Sigmoid colon (tissue), 6 donors: ENCODE measurements at regions not wholly inside any gene's neighbourhood (a gene's known extent, or its start where the extent isn't known, plus 50 kb on each side); places are given as distances from the start of the nearest gene placed in this dataset.

Source experiments
- DNase-seq: peaks from one replicate; pipeline ENCODE4 v3.0.0-alpha.2; 2019
- H3K27ac ChIP-seq, 4 donors: fragments of 200-600 bp; sonication (generic); one replicate each; pipeline ENCODE4 v1.5.1; 2016 to 2019; ENCODE audit warnings: mild to moderate bottlenecking in 1 of 4
- H3K27me3 ChIP-seq, 3 donors: fragments of 200-600 bp; sonication (generic); one replicate each; pipeline ENCODE4 v1.5.1; 2019; ENCODE audit warnings: mild to moderate bottlenecking in 1 of 3
- H3K36me3 ChIP-seq, 4 donors: fragments of 200-600 bp; sonication (generic); one replicate each; pipeline ENCODE4 v1.5.1; 2016 to 2019
- H3K4me1 ChIP-seq, 4 donors: fragments of 200-600 bp; sonication (generic); one replicate each; pipeline ENCODE4 v1.5.1; 2017 to 2019
- H3K4me3 ChIP-seq, 4 donors: fragments of 200-600 bp; sonication (generic); one replicate each; pipeline ENCODE4 v1.5.1; 2017 to 2019; ENCODE audit warnings: mild to moderate bottlenecking in 2 of 4, moderate library complexity in 1 of 4
- H3K9me3 ChIP-seq, 4 donors: fragments of 200-600 bp in 3 of 4; sonication (generic) in 3 of 4; one replicate each; pipeline versions ENCODE4 v1.5.1 to v1.6.1; 2013 to 2019
- EP300 ChIP-seq, 4 donors: sonication (generic); formaldehyde crosslinking; IDR thresholded peaks; one replicate each; pipeline ENCODE4 v1.6.1; 2017; ENCODE audit warnings: antibody characterized with exemption in 4 of 4
- POLR2A ChIP-seq, 2 donors: fragments of 450-650 bp; IDR thresholded peaks; one replicate each; pipeline ENCODE4 v1.6.1; 2016; ENCODE audit warnings: antibody characterized with exemption in 2 of 2, mild to moderate bottlenecking in 2 of 2, moderate library complexity in 2 of 2
- POLR2AphosphoS5 ChIP-seq, 4 donors: sonication (generic); formaldehyde crosslinking; IDR thresholded peaks; one replicate each; pipeline ENCODE4 v1.6.1; 2017; ENCODE audit warnings: antibody characterized with exemption in 4 of 4
- WGBS, 2 donors: extraction: QIAGEN DNeasy Blood & Tissue Kit; methylation state at CpG; one replicate each; pipeline ENCODE4 v1.1.7; 2013; 5-methylcytosine and 5-hydroxymethylcytosine counted together
- intact Hi-C: fragments of 100-400 bp; cut with DNase I; formaldehyde crosslinking; loops from one replicate; pipeline ENCODE4 v1.15.1; 2023
- TF ChIP-seq, protein P1 (sequence below), 4 experiments: fragments of 450-650 bp in 3 of 4; fragments of 200-600 bp in 1 of 4; IDR thresholded peaks; one replicate each; pipeline ENCODE4 v1.5.1; 2016 to 2019; ENCODE audit warnings: antibody characterized with exemption in 4 of 4, mild to moderate bottlenecking in 3 of 4, moderate library complexity in 2 of 4
- donor health status: healthy with polysubstance abuse.
- donor health status: healthy.

DNA sequence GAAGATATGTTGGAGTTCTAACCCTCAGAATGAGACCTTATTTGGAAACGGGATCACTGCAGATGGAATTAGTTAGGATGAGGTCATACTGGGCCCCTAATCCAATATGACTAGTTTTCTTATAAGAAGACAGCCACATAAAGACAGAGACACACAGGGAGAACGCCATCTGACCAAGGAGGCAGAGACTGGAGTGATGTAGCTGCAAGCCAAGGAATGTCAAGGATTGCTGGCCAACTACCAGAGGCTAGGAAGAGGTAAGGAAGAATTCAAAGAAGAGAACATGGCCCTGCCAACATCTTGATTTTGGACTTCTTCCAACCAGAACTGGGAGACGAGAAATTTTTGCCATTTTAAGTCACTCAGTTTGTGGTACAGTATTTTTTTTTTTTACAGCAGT is 152.8 kb upstream of the DIPK2B start:
- Histone ChIP-seq H3K4me1 (peaks cover 0 to 6% (median 3%) of the 10 kb centered on the region in 4 donors), H3K27me3 (no peaks in the 10 kb centered on the region), H3K4me3 (no peak overlapping the region), H3K9me3 (no peaks in the 10 kb centered on the region), H3K27ac (no peak overlapping the region), H3K36me3 (no peaks in the 10 kb centered on the region)
- WGBS, 2 donors = 85 to 86% methylated on average over 3 of the region's 3 CpGs
- intact Hi-C loops = no loop called here
- DNase-seq = no peak
- TF ChIP-seq POLR2AphosphoS5 (IDR thresholded peaks at IDR 0.05) (no peak), EP300 (IDR thresholded peaks at IDR 0.05) (no peak), POLR2A (IDR thresholded peaks at IDR 0.05) (no peak)
- TF ChIP-seq, protein P1, sequence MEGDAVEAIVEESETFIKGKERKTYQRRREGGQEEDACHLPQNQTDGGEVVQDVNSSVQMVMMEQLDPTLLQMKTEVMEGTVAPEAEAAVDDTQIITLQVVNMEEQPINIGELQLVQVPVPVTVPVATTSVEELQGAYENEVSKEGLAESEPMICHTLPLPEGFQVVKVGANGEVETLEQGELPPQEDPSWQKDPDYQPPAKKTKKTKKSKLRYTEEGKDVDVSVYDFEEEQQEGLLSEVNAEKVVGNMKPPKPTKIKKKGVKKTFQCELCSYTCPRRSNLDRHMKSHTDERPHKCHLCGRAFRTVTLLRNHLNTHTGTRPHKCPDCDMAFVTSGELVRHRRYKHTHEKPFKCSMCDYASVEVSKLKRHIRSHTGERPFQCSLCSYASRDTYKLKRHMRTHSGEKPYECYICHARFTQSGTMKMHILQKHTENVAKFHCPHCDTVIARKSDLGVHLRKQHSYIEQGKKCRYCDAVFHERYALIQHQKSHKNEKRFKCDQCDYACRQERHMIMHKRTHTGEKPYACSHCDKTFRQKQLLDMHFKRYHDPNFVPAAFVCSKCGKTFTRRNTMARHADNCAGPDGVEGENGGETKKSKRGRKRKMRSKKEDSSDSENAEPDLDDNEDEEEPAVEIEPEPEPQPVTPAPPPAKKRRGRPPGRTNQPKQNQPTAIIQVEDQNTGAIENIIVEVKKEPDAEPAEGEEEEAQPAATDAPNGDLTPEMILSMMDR (IDR thresholded peaks at IDR 0.05) = no peak

DNA sequence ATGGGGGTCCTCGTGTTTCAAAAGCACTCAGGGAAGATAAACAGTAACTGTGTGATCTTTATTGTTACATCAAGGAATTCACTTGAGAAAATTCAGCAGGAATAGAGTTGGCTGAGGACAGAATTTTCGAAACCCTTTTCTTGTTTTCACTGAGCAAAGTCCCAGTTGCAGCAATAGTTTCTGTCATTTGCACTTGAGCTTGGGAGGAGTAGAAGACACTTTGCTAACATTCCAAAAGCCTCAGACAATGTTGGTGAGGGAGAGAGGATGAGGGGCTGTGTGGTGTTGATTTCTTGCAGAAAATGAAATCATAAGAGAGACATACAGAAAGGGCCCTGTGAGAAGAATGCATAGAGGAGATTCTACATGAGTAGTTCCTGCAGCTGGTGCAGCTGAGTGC is 151.9 kb upstream of the DIPK2B start:
- no peak for DNase-seq
- WGBS, 2 donors = 74 to 79% methylated on average over 2 of the region's 2 CpGs
- intact Hi-C loops = no loop called here
- no peaks in the 10 kb centered on the region for H3K9me3 ChIP-seq
- H3K36me3 ChIP-seq = no peaks in the 10 kb centered on the region
- no peak overlapping the region for H3K4me3 ChIP-seq
- peak overlapping the region in 1 of 4 donors; percentile 54 for H3K27ac ChIP-seq
- H3K27me3 ChIP-seq = no peaks in the 10 kb centered on the region
- TF ChIP-seq, protein P1 (IDR thresholded peaks at IDR 0.05) = no peak
- no peak for TF ChIP-seq EP300 (IDR thresholded peaks at IDR 0.05)
- TF ChIP-seq POLR2A (IDR thresholded peaks at IDR 0.05) = no peak
- no peak for TF ChIP-seq POLR2AphosphoS5 (IDR thresholded peaks at IDR 0.05)
- H3K4me1 ChIP-seq = peaks cover 0 to 6% (median 3%) of the 10 kb centered on the region in 4 donors

DNA sequence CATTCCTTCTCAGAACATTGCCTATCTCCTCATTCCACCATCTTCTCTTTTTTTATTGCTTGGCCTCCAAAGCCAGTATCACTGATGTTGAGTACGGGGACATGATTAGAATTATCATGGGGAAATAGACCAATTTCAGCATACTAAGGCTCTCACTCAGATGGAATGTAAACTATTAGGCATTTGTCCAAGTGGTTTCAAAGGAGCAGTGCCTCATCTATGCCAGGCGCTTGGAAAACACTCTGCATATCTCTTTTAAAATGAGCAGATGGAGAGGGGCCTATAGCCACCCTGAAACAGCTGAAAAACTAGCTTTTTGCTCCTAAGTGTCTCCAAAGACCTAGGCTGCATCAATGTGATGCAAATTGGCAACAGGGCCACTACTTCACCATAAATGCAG is 150.8 kb upstream of the DIPK2B start:
- Histone ChIP-seq H3K4me1 (peaks cover 0 to 6% (median 3%) of the 10 kb centered on the region in 4 donors), H3K27me3 (no peaks in the 10 kb centered on the region), H3K9me3 (no peaks in the 10 kb centered on the region), H3K4me3 (no peak overlapping the region), H3K36me3 (no peaks in the 10 kb centered on the region), H3K27ac (peak overlapping the region in 1 of 4 donors; percentile 54)
- WGBS, 2 donors = 80 to 90% methylated on average over 2 of the region's 2 CpGs
- intact Hi-C loops = no loop called here
- TF ChIP-seq EP300 (IDR thresholded peaks at IDR 0.05) (no peak), POLR2AphosphoS5 (IDR thresholded peaks at IDR 0.05) (no peak), POLR2A (IDR thresholded peaks at IDR 0.05) (no peak)
- TF ChIP-seq, protein P1 (IDR thresholded peaks at IDR 0.05) = no peak
- no peak for DNase-seq

DNA sequence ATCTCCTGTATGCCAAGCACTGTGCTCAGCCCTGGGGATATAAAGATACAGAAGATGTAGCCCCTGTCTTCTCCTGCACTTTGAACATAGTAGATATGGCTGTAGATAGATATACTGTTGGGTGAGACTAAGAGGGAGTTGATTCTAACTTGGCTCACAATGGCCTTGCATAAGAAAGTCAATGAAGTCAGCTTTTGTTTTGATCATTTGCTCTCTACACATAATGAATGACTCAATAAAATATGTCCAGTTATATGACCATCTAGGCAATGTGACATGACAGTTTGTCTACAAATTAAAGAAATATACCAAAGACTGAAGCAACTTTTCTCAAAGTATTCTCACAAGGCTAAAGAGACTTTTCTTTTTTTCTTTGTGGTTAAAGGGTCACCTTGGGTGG is 147.6 kb upstream of the DIPK2B start:
- Histone ChIP-seq H3K36me3 (no peaks in the 10 kb centered on the region), H3K9me3 (no peaks in the 10 kb centered on the region), H3K27ac (peak overlapping the region in 1 of 4 donors; percentile 58), H3K4me3 (no peak overlapping the region), H3K4me1 (peaks cover 0 to 6% (median 3%) of the 10 kb centered on the region in 4 donors), H3K27me3 (no peaks in the 10 kb centered on the region)
- intact Hi-C loops = no loop called here
- TF ChIP-seq EP300 (IDR thresholded peaks at IDR 0.05) (no peak), POLR2AphosphoS5 (IDR thresholded peaks at IDR 0.05) (no peak)
- no peak for DNase-seq

DNA sequence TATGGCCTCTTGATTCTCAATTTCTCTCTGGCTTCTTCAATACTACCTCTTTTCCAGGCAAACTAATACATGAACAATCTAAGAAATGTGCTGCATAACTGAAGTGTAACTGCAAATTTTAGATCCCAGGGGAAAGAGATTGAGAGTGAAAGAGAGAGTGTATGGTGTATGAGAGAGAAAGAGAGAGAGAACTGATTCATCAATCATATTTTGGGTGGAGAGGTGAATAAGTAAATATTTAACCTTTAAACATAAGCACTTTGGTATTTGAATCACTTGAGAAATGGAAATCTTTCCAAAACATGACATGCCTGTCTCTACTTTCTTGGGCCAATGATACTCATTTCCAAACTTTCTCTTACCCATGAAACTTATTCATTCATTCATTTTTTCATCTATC is 147.2 kb upstream of the DIPK2B start:
- no peak for DNase-seq
- no peak overlapping the region for H3K4me3 ChIP-seq
- no peaks in the 10 kb centered on the region for H3K9me3 ChIP-seq
- peaks cover 0 to 6% (median 3%) of the 10 kb centered on the region in 4 donors for H3K4me1 ChIP-seq
- no peak for TF ChIP-seq POLR2A (IDR thresholded peaks at IDR 0.05)
- TF ChIP-seq, protein P1 (IDR thresholded peaks at IDR 0.05) = no peak
- no peak for TF ChIP-seq EP300 (IDR thresholded peaks at IDR 0.05)
- H3K27me3 ChIP-seq = no peaks in the 10 kb centered on the region
- intact Hi-C loops = no loop called here
- no peaks in the 10 kb centered on the region for H3K36me3 ChIP-seq
- peak overlapping the region in 1 of 4 donors; percentile 58 for H3K27ac ChIP-seq
